Loucy (cell line): ENCODE measurements at regions not wholly inside any gene's neighbourhood (a gene's known extent, or its start where the extent isn't known, plus 50 kb on each side); places are given as distances from the start of the nearest gene placed in this dataset.

Experiments
- H2AFZ ChIP-seq: fragments of 200-600 bp; sonication (generic); 2 replicates; pipeline ENCODE4 v1.6.0; 2016; ENCODE audit warnings: antibody characterized with exemption, mild to moderate bottlenecking, low read length, moderate library complexity
- H3F3A ChIP-seq: fragments of 200-600 bp; 2 replicates; pipeline ENCODE4 v1.6.0; 2016; ENCODE audit warnings: antibody characterized with exemption, low read depth, mild to moderate bottlenecking
- H3K27me3 ChIP-seq: fragments of 200-600 bp; sonication (generic); 2 replicates; pipeline ENCODE4 v1.6.1; 2014; ENCODE audit warnings: low read length, mild to moderate bottlenecking; ENCODE audit not compliant: insufficient read depth, poor library complexity, severe bottlenecking
- H3K36me3 ChIP-seq: fragments of 200-600 bp; sonication (generic); 2 replicates; pipeline ENCODE4 v1.6.1; 2016; ENCODE audit warnings: low read length; ENCODE audit not compliant: insufficient read depth
- H3K4me1 ChIP-seq: fragments of 200-600 bp; sonication (generic); 2 replicates; pipeline ENCODE4 v1.5.1; 2014; ENCODE audit warnings: low read length, mild to moderate bottlenecking; ENCODE audit not compliant: insufficient read depth, poor library complexity, severe bottlenecking
- H3K4me2 ChIP-seq: fragments of 200-600 bp; sonication (generic); 2 replicates; pipeline ENCODE4 v1.6.0; 2014; ENCODE audit warnings: antibody characterized with exemption, low read length, low read depth, mild to moderate bottlenecking; ENCODE audit not compliant: poor library complexity, severe bottlenecking
- H3K4me3 ChIP-seq: fragments of 200-600 bp; sonication (generic); 2 replicates; pipeline ENCODE4 v1.5.1; 2014; ENCODE audit warnings: low read length, mild to moderate bottlenecking, mixed read lengths; ENCODE audit not compliant: poor library complexity, severe bottlenecking
- H3K79me2 ChIP-seq: fragments of 200-600 bp; sonication (generic); 2 replicates; pipeline ENCODE4 v1.6.1; 2014; ENCODE audit warnings: low read length; ENCODE audit not compliant: insufficient read depth
- H3K9ac ChIP-seq: fragments of 200-600 bp; sonication (generic); 2 replicates; pipeline ENCODE4 v1.6.0; 2014; ENCODE audit warnings: mild to moderate bottlenecking, low read depth, low read length, moderate library complexity; ENCODE audit not compliant: poor library complexity, severe bottlenecking
- H3K9me2 ChIP-seq: fragments of 200-600 bp; sonication (generic); replicated peaks from 2 replicates; pipeline ENCODE4 v1.6.1; 2016; ENCODE audit warnings: low read depth, low read length, mixed read lengths
- H3K9me3 ChIP-seq: fragments of 200-600 bp; sonication (generic); 2 replicates; pipeline ENCODE4 v1.6.1; 2014; ENCODE audit warnings: mild to moderate bottlenecking, antibody characterized with exemption, low read length, low read depth; ENCODE audit not compliant: insufficient read depth
- H4K20me1 ChIP-seq: fragments of 200-600 bp; sonication (generic); 2 replicates; pipeline ENCODE4 v1.6.0; 2014; ENCODE audit warnings: antibody characterized with exemption, low read length, mild to moderate bottlenecking; ENCODE audit not compliant: insufficient read depth, poor library complexity, severe bottlenecking
- CTCF ChIP-seq: fragments of 200-600 bp; sonication (generic); conservative IDR thresholded peaks from 2 replicates; pipeline ENCODE4 v1.5.1; 2014; ENCODE audit warnings: mild to moderate bottlenecking, antibody characterized with exemption, low read length
- EZH2phosphoT487 ChIP-seq: fragments of 200-600 bp; IDR thresholded peaks from 2 replicates; pipeline ENCODE4 v1.6.1; 2018; ENCODE audit warnings: antibody characterized with exemption, mild to moderate bottlenecking, moderate library complexity, borderline replicate concordance

DNA sequence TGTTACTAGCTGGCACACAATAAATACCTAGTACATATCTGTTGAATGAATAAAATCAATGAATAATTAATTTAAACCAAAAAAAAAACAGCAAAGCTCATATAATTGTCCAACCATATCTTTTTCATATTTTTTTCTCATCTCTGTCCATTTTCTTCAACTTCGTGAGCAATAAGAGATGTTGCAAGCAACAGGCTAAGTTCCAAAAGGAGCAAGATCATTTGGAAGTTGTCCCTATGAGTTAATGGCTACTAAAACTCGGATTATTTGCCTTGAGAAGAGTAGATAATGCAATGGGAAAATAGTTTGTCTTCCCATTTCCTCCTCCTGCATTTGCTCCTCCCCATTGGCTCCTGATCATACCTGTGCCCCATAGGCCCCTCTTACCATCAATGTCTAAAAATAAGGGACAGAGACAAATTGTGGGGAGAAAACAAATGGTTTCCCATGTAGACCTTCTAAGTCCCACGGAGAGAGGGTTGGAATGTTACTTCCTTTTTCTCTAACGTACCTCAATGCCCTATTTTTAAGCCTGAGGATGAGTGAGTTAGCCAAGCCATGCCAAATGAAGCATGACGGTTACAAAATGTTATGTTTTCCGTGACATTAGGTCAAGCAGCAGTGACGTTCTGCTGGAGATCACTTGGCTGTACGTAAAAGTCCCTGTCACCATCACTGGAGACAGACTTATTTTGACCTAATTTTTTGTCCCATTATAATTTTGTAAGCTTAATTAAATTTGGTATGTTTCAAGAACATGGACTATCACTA lies 217.3 kb upstream of the PREP start:
- TF ChIP-seq CTCF (no peak), EZH2phosphoT487 (no peak)
- Histone ChIP-seq H3K9me3 (no peaks in the 10 kb centered on the region), H3K4me2 (no peak overlapping the region), H3K9ac (no peak overlapping the region), H3K27me3 (no peaks in the 10 kb centered on the region), H3K9me2 (no peaks in the 10 kb centered on the region), H3K79me2 (no peaks in the 10 kb centered on the region), H4K20me1 (no peaks in the 10 kb centered on the region), H3F3A (no peaks in the 10 kb centered on the region), H3K4me3 (no peak overlapping the region), H3K4me1 (no peaks in the 10 kb centered on the region), H2AFZ (no peak overlapping the region), H3K36me3 (no peaks in the 10 kb centered on the region)

DNA sequence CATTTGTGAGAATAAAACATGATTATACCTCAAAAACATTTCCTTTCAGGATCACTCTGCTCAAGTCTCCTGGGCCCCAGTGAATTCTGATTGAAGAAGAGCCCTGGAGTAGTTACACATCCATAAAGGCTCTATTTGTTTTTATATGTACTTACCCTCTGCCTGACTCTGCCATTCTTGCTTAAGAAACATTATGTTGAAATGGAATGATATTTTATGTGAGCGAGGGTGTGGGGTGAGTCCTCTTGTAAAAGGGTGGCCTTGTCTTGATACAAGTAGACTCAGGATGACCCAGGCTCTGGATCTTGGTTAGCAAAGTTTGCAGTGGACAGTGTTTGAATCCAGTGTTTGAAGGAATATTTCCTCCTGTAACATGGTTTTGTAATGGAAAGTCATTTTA lies 215.4 kb upstream of the PREP start:
- H3K9me3 ChIP-seq, result no peaks in the 10 kb centered on the region
- H3K36me3 ChIP-seq, result no peaks in the 10 kb centered on the region
- no peaks in the 10 kb centered on the region for H3K4me1 ChIP-seq
- H2AFZ ChIP-seq, result no peak overlapping the region
- no peak overlapping the region for H3K9ac ChIP-seq
- no peak overlapping the region for H3K4me3 ChIP-seq
- no peaks in the 10 kb centered on the region for H3F3A ChIP-seq
- no peaks in the 10 kb centered on the region for H4K20me1 ChIP-seq
- no peak overlapping the region for H3K4me2 ChIP-seq
- no peaks in the 10 kb centered on the region for H3K9me2 ChIP-seq
- H3K79me2 ChIP-seq, result no peaks in the 10 kb centered on the region
- no peaks in the 10 kb centered on the region for H3K27me3 ChIP-seq
- TF ChIP-seq CTCF, result no peak
- TF ChIP-seq EZH2phosphoT487, result no peak

DNA sequence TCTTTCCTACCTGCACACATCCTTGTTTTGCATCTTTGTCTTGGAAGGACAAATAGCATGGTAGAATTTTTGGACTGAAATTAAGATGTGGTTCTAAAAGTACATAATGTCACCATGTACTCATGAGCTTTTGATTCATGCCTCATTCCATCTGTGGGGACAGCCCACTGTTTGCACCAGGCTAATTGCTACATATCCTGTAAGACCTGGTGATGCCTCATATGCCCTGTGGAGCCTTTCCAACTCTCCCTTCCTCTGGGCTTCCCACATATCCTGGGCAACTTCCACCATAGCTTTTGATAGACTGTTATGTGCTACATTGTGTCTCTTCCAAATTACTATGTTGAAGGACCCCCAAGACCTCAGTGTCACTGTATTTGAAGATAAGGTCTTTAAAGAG lies 213.6 kb upstream of the PREP start:
- no peaks in the 10 kb centered on the region for H3K27me3 ChIP-seq
- no peaks in the 10 kb centered on the region for H3F3A ChIP-seq
- H3K9me3 ChIP-seq, result no peaks in the 10 kb centered on the region
- no peaks in the 10 kb centered on the region for H3K4me1 ChIP-seq
- no peaks in the 10 kb centered on the region for H3K79me2 ChIP-seq
- no peak overlapping the region for H2AFZ ChIP-seq
- no peaks in the 10 kb centered on the region for H3K36me3 ChIP-seq
- TF ChIP-seq CTCF (no peak), EZH2phosphoT487 (no peak)
- H3K4me2 ChIP-seq, result no peak overlapping the region
- no peaks in the 10 kb centered on the region for H4K20me1 ChIP-seq
- H3K9ac ChIP-seq, result no peak overlapping the region
- H3K9me2 ChIP-seq, result no peaks in the 10 kb centered on the region
- no peak overlapping the region for H3K4me3 ChIP-seq
